ENCODE measurements at regions not wholly inside any gene's neighbourhood (a gene's known extent, or its start where the extent isn't known, plus 50 kb on each side); places are given as distances from the start of the nearest gene placed in this dataset.
A peak's percentile ranks its signal among the peaks of the same experiment; 100 is the strongest.
"Not testable (repeated sequence)": the region's sequence is repeated elsewhere in the genome, so short reads cannot be mapped to it uniquely, and the experiment has no call there.

GRCh38 chr7:58085444-58085843 lies 635.5 kb downstream of the ZNF716 start:
- H3K27me3 ChIP-seq (ENCODE audit: low read depth, low read length); H3K4me1 ChIP-seq (ENCODE audit: control insufficient read depth in 1 of 2, insufficient read depth in 2 of 2, low read length in 2 of 2); H3K36me3 ChIP-seq (ENCODE audit: control insufficient read depth in 1 of 2, insufficient read depth in 2 of 2, low read length in 2 of 2); H3K27ac ChIP-seq (ENCODE audit: low read length); H3K4me3 ChIP-seq (ENCODE audit: low read depth in 1 of 2, low read length in 2 of 2): not testable (repeated sequence)
- peaks cover 0 to 16% of the 10 kb centered on the region in 2 donors for H3K9me3 ChIP-seq (ENCODE audit: control insufficient read depth in 1 of 2, low read length in 2 of 2)

GRCh38 chr7:58086461-58086860 lies 636.5 kb downstream of the ZNF716 start:
- Histone ChIP-seq H3K36me3 (ENCODE audit: control insufficient read depth in 1 of 2, insufficient read depth in 2 of 2, low read length in 2 of 2) (no peaks in the 10 kb centered on the region), H3K27ac (ENCODE audit: low read length) (no peak overlapping the region), H3K4me1 (ENCODE audit: control insufficient read depth in 1 of 2, insufficient read depth in 2 of 2, low read length in 2 of 2) (no peaks in the 10 kb centered on the region), H3K9me3 (ENCODE audit: control insufficient read depth in 1 of 2, low read length in 2 of 2) (peaks cover 0 to 16% of the 10 kb centered on the region in 2 donors), H3K4me3 (ENCODE audit: low read depth in 1 of 2, low read length in 2 of 2) (no peak overlapping the region), H3K27me3 (ENCODE audit: low read depth, low read length) (no peaks in the 10 kb centered on the region)

- H3K4me1 ChIP-seq (ENCODE audit: control insufficient read depth in 1 of 2, insufficient read depth in 2 of 2, low read length in 2 of 2): no peaks in the 10 kb centered on the region
- H3K4me3 ChIP-seq (ENCODE audit: low read depth in 1 of 2, low read length in 2 of 2): peak overlapping the region in 1 of 2 donors; percentile 14
- peaks cover 0 to 18% of the 10 kb centered on the region in 2 donors for H3K9me3 ChIP-seq (ENCODE audit: control insufficient read depth in 1 of 2, low read length in 2 of 2)
- no peaks in the 10 kb centered on the region for H3K27me3 ChIP-seq (ENCODE audit: low read depth, low read length)
- H3K36me3 ChIP-seq (ENCODE audit: control insufficient read depth in 1 of 2, insufficient read depth in 2 of 2, low read length in 2 of 2): no peaks in the 10 kb centered on the region
- H3K27ac ChIP-seq (ENCODE audit: low read length): no peak overlapping the region
These were observed 637.0 kb downstream of the ZNF716 start for GRCh38 chr7:58086871-58087535.

GRCh38 chr7:58087536-58088190 lies 637.7 kb downstream of the ZNF716 start:
- no peak overlapping the region for H3K27ac ChIP-seq (ENCODE audit: low read length)
- no peaks in the 10 kb centered on the region for H3K36me3 ChIP-seq (ENCODE audit: control insufficient read depth in 1 of 2, insufficient read depth in 2 of 2, low read length in 2 of 2)
- no peaks in the 10 kb centered on the region for H3K27me3 ChIP-seq (ENCODE audit: low read depth, low read length)
- H3K9me3 ChIP-seq (ENCODE audit: control insufficient read depth in 1 of 2, low read length in 2 of 2): peaks cover 0 to 18% of the 10 kb centered on the region in 2 donors
- H3K4me1 ChIP-seq (ENCODE audit: control insufficient read depth in 1 of 2, insufficient read depth in 2 of 2, low read length in 2 of 2): no peaks in the 10 kb centered on the region
- peak overlapping the region in 1 of 2 donors; percentile 14 for H3K4me3 ChIP-seq (ENCODE audit: low read depth in 1 of 2, low read length in 2 of 2)

GRCh38 chr7:58088191-58088560 lies 638.2 kb downstream of the ZNF716 start:
- H3K4me3 ChIP-seq (ENCODE audit: low read depth in 1 of 2, low read length in 2 of 2); H3K27ac ChIP-seq (ENCODE audit: low read length); H3K27me3 ChIP-seq (ENCODE audit: low read depth, low read length); H3K4me1 ChIP-seq (ENCODE audit: control insufficient read depth in 1 of 2, insufficient read depth in 2 of 2, low read length in 2 of 2); H3K36me3 ChIP-seq (ENCODE audit: control insufficient read depth in 1 of 2, insufficient read depth in 2 of 2, low read length in 2 of 2): not testable (repeated sequence)
- H3K9me3 ChIP-seq (ENCODE audit: control insufficient read depth in 1 of 2, low read length in 2 of 2): peaks cover 0 to 18% of the 10 kb centered on the region in 2 donors

- peaks cover 0 to 18% of the 10 kb centered on the region in 2 donors for H3K9me3 ChIP-seq (ENCODE audit: control insufficient read depth in 1 of 2, low read length in 2 of 2)
- not testable (repeated sequence) for H3K4me1 ChIP-seq (ENCODE audit: control insufficient read depth in 1 of 2, insufficient read depth in 2 of 2, low read length in 2 of 2); H3K36me3 ChIP-seq (ENCODE audit: control insufficient read depth in 1 of 2, insufficient read depth in 2 of 2, low read length in 2 of 2); H3K27me3 ChIP-seq (ENCODE audit: low read depth, low read length); H3K4me3 ChIP-seq (ENCODE audit: low read depth in 1 of 2, low read length in 2 of 2); H3K27ac ChIP-seq (ENCODE audit: low read length)
These were observed 641.1 kb downstream of the ZNF716 start for GRCh38 chr7:58091063-58091462.
